ENCODE measurements at regions not wholly inside any gene's neighbourhood (a gene's known extent, or its start where the extent isn't known, plus 50 kb on each side); places are given as distances from the start of the nearest gene placed in this dataset.

DNA sequence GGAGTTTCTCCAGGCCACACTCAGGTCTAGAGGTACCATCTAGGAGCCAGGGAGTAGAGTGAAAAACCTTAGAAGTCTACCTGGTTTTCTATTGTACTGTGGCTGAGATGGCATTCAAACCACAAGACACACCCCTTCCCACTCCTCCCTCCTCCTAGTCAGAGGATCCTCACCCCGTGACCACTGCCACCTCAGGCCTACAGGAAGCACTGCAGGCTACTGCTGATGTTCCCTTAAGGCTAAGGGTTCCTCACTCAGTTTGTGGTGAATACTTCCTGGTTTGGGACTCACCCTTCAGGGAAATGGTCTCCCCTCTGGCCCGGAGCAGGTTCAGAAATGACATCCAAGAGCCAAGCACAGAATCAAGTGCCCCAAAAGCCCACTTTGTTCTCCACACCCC is 1293.9 kb downstream of the JRKL start:
- Histone ChIP-seq H3K9me2 (replicated peaks; ENCODE audit: control insufficient read depth, low read length) (no peaks in the 10 kb centered on the region), H3K27ac (ENCODE audit: low read depth, low read length) (no peak overlapping the region), H3K27me3 (ENCODE audit: control insufficient read depth, low read length) (no peaks in the 10 kb centered on the region), H3K79me2 (ENCODE audit: control insufficient read depth, low read length) (no peaks in the 10 kb centered on the region), H4K20me1 (ENCODE audit: control insufficient read depth, insufficient read depth, low read depth, low read length) (no peaks in the 10 kb centered on the region), H3K4me1 (ENCODE audit: control insufficient read depth, low read length) (no peaks in the 10 kb centered on the region), H3F3A (ENCODE audit: control insufficient read depth, insufficient read depth) (no peaks in the 10 kb centered on the region), H3K4me3 (ENCODE audit: low read length) (no peak overlapping the region), H3K4me2 (ENCODE audit: low read length) (no peak overlapping the region), H3K36me3 (ENCODE audit: control insufficient read depth, low read length) (no peaks in the 10 kb centered on the region), H3K9me3 (ENCODE audit: control insufficient read depth, insufficient read depth, low read length) (no peaks in the 10 kb centered on the region)
- TF ChIP-seq, protein P1, sequence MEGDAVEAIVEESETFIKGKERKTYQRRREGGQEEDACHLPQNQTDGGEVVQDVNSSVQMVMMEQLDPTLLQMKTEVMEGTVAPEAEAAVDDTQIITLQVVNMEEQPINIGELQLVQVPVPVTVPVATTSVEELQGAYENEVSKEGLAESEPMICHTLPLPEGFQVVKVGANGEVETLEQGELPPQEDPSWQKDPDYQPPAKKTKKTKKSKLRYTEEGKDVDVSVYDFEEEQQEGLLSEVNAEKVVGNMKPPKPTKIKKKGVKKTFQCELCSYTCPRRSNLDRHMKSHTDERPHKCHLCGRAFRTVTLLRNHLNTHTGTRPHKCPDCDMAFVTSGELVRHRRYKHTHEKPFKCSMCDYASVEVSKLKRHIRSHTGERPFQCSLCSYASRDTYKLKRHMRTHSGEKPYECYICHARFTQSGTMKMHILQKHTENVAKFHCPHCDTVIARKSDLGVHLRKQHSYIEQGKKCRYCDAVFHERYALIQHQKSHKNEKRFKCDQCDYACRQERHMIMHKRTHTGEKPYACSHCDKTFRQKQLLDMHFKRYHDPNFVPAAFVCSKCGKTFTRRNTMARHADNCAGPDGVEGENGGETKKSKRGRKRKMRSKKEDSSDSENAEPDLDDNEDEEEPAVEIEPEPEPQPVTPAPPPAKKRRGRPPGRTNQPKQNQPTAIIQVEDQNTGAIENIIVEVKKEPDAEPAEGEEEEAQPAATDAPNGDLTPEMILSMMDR (IDR thresholded peaks at IDR 0.05; ENCODE audit: low read depth, low read length, poor library complexity, severe bottlenecking) = no peak
- TF ChIP-seq EZH2phosphoT487 (IDR thresholded peaks at IDR 0.05; ENCODE audit: borderline replicate concordance, low read length) = no peak

DNA sequence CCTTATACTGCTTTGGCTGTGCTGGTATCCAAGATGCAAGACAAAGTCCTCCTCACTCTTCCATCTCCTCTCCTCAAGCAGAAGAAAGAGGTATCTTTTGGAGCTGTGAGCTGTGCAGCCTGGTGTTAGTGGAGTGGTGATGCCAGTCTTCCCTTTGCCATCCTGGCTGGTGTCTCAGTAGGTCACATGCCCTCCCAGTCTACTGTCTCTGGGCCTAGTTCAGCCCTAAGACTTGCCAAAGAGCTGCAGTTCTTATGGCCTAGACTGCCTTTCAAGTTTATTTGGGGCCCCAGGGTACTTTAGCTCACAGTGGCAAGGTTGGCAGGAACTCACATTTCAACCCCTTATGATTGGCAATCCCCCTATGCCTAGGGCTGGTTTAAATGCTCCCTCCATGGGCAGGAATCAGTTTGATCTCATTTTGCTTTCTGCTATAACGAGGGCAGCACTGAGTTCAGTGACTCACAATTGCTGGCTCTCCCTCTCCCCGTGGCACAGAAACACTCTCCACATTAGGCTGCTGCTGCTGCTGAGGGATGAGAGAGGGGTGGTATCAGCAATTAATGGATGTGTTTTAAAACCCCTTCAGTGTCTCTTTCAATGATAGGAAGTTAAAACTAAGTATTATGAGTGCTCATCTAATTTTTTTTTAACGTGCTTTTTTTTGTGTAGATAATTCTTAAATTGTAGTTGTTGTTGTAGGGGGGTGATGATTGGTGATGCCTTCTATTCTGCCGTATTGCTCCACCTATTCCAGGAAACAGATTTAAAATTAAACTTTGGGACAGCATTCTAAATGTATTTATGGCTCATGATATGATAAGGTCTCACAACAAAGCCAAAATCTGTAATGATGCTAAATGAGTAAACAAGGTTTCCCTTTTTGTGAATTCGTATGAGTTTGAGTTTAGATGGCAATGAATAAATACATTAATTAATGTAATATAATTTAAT is 1295.0 kb downstream of the JRKL start:
- H3K36me3 ChIP-seq (ENCODE audit: control insufficient read depth, low read length) = no peaks in the 10 kb centered on the region
- H3K9me3 ChIP-seq (ENCODE audit: control insufficient read depth, insufficient read depth, low read length) = no peaks in the 10 kb centered on the region
- no peaks in the 10 kb centered on the region for H3K27me3 ChIP-seq (ENCODE audit: control insufficient read depth, low read length)
- no peaks in the 10 kb centered on the region for H3K9me2 ChIP-seq (replicated peaks; ENCODE audit: control insufficient read depth, low read length)
- H3K27ac ChIP-seq (ENCODE audit: low read depth, low read length) = no peak overlapping the region
- no peak overlapping the region for H3K4me2 ChIP-seq (ENCODE audit: low read length)
- no peaks in the 10 kb centered on the region for H3F3A ChIP-seq (ENCODE audit: control insufficient read depth, insufficient read depth)
- H3K79me2 ChIP-seq (ENCODE audit: control insufficient read depth, low read length) = no peaks in the 10 kb centered on the region
- H3K4me1 ChIP-seq (ENCODE audit: control insufficient read depth, low read length) = no peaks in the 10 kb centered on the region
- TF ChIP-seq, protein P1 (IDR thresholded peaks at IDR 0.05; ENCODE audit: low read depth, low read length, poor library complexity, severe bottlenecking) = no peak
- TF ChIP-seq EZH2phosphoT487 (IDR thresholded peaks at IDR 0.05; ENCODE audit: borderline replicate concordance, low read length) = no peak
- no peak overlapping the region for H3K4me3 ChIP-seq (ENCODE audit: low read length)
- H4K20me1 ChIP-seq (ENCODE audit: control insufficient read depth, insufficient read depth, low read depth, low read length) = no peaks in the 10 kb centered on the region

DNA sequence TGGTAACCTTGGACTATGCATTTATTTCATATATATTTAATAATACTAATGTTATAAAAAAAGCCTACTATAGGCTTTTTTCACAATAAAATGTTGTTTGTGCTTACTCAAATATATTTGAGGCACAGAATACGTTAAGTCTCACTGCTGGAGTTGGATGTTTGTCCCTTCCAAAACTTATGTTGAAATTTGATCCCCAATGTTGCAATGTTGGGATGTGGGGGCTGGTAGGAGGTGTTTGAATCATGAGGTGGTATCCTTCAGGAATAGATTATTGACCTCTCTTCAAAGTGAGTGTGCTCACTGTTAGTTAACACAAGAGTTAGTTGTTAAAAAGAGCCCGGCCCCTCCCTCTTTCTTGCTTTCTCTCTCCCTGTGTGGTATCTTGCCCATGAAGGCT is 1295.9 kb downstream of the JRKL start:
- H3K27ac ChIP-seq (ENCODE audit: low read depth, low read length) = no peak overlapping the region
- no peak for TF ChIP-seq EZH2phosphoT487 (IDR thresholded peaks at IDR 0.05; ENCODE audit: borderline replicate concordance, low read length)
- TF ChIP-seq, protein P1 (IDR thresholded peaks at IDR 0.05; ENCODE audit: low read depth, low read length, poor library complexity, severe bottlenecking) = no peak

More for the DNA sequence above, 1295.9 kb downstream of the JRKL start:
- no peaks in the 10 kb centered on the region for H3K36me3 ChIP-seq (ENCODE audit: control insufficient read depth, low read length)
- H3K9me3 ChIP-seq (ENCODE audit: control insufficient read depth, insufficient read depth, low read length) = no peaks in the 10 kb centered on the region
- no peaks in the 10 kb centered on the region for H3K27me3 ChIP-seq (ENCODE audit: control insufficient read depth, low read length)
- no peaks in the 10 kb centered on the region for H3K9me2 ChIP-seq (replicated peaks; ENCODE audit: control insufficient read depth, low read length)
- H3K4me2 ChIP-seq (ENCODE audit: low read length) = no peak overlapping the region
- no peaks in the 10 kb centered on the region for H4K20me1 ChIP-seq (ENCODE audit: control insufficient read depth, insufficient read depth, low read depth, low read length)
- no peaks in the 10 kb centered on the region for H3K4me1 ChIP-seq (ENCODE audit: control insufficient read depth, low read length)
- no peaks in the 10 kb centered on the region for H3K79me2 ChIP-seq (ENCODE audit: control insufficient read depth, low read length)
- H3F3A ChIP-seq (ENCODE audit: control insufficient read depth, insufficient read depth) = no peaks in the 10 kb centered on the region
- H3K4me3 ChIP-seq (ENCODE audit: low read length) = no peak overlapping the region
